H1 (cell line): ENCODE measurements at regions not wholly inside any gene's neighbourhood (a gene's known extent, or its start where the extent isn't known, plus 50 kb on each side); places are given as distances from the start of the nearest gene placed in this dataset.

Source experiments
- CTCF ChIA-PET: fragments of 300-600 bp; sonication (Branson Sonifier 250); formaldehyde crosslinking; loops from one replicate; lab custom pipeline; 2021; ENCODE audit not compliant: partially characterized antibody; lab: Charles Lee
- POLR2A ChIA-PET: fragments of 300-600 bp; sonication (Branson Sonifier 250); formaldehyde crosslinking; loops from one replicate; lab custom pipeline; 2021; ENCODE audit warnings: inconsistent platforms; ENCODE audit not compliant: partially characterized antibody; lab: Charles Lee
- DNase-seq, 2 experiments: peaks; one replicate each; pipeline versions ENCODE4 v3.0.0 to v3.0.0-alpha.2; 2010 to 2022; ENCODE audit warnings: low spot score in 2 of 2, low read depth in 1 of 2, mixed read lengths in 1 of 2
- FAIRE-seq: peaks from 2 replicates; lab custom pipeline; 2011; peaks lifted over from hg19 to GRCh38; lab: Jason Lieb, UNC
- H2AFZ ChIP-seq: 2 replicates; pipeline ENCODE4 v1.8.1; 2012; ENCODE audit warnings: low read length, inconsistent platforms
- H2AK5ac ChIP-seq: 2 replicates; pipeline ENCODE4 v1.6.1; 2013; ENCODE audit warnings: low read depth, low read length
- H2BK120ac ChIP-seq: replicated peaks from 2 replicates; pipeline ENCODE3; 2013; ENCODE audit warnings: low read depth, low read length, inconsistent platforms
- H2BK12ac ChIP-seq: 2 replicates; pipeline ENCODE4 v1.6.1; 2013; ENCODE audit warnings: low read depth, low read length
- H2BK15ac ChIP-seq: 2 replicates; pipeline ENCODE4 v1.6.1; 2013; ENCODE audit warnings: low read length
- H2BK20ac ChIP-seq: 2 replicates; pipeline ENCODE4 v1.6.1; 2013; ENCODE audit warnings: low read length
- H2BK5ac ChIP-seq: 2 replicates; pipeline ENCODE4 v1.6.1; 2013; ENCODE audit warnings: low read depth, low read length
- H3K14ac ChIP-seq: 2 replicates; pipeline ENCODE4 v1.6.1; 2013; ENCODE audit warnings: inconsistent platforms; ENCODE audit not compliant: insufficient read length
- H3K18ac ChIP-seq: 2 replicates; pipeline ENCODE4 v1.6.1; 2013; ENCODE audit warnings: low read length; ENCODE audit errors: extremely low read depth
- H3K23ac ChIP-seq: 2 replicates; pipeline ENCODE4 v1.6.1; 2013; ENCODE audit warnings: inconsistent platforms; ENCODE audit not compliant: insufficient read length
- H3K23me2 ChIP-seq: 2 replicates; pipeline ENCODE4 v1.6.1; 2013; ENCODE audit warnings: low read depth, low read length
- H3K27ac ChIP-seq: 2 replicates; pipeline ENCODE4 v1.6.1; 2011; ENCODE audit warnings: low read depth, low read length, inconsistent platforms
- H3K27me3 ChIP-seq, 4 experiments: replicated peaks in 1 of 4; 1 replicate in 1 of 4; 2 replicates in 3 of 4; pipeline versions ENCODE4 v1.6.1 to v1.8.1; 2011 to 2013; ENCODE audit warnings: low read length in 3 of 4, mild to moderate bottlenecking in 3 of 4, inconsistent platforms in 2 of 4, mixed read lengths in 2 of 4, moderate library complexity in 1 of 4; ENCODE audit not compliant: control insufficient read depth in 3 of 4, insufficient read depth in 3 of 4; ENCODE audit errors: extremely low read depth in 1 of 4
- H3K36me3 ChIP-seq, 4 experiments: 2 replicates each; pipeline versions ENCODE4 v1.6.1 to v1.8.1; 2011 to 2013; ENCODE audit warnings: mild to moderate bottlenecking in 4 of 4, low read length in 3 of 4, moderate library complexity in 2 of 4, control low read depth in 1 of 4, inconsistent platforms in 1 of 4; ENCODE audit not compliant: insufficient read depth in 4 of 4, control insufficient read depth in 2 of 4
- H3K4ac ChIP-seq: replicated peaks from 2 replicates; pipeline ENCODE3; 2013; ENCODE audit warnings: low read length, low read depth, mixed read lengths, inconsistent platforms; ENCODE audit not compliant: insufficient read length
- H3K4me1 ChIP-seq, 4 experiments: replicated peaks in 1 of 4; 1 replicate in 1 of 4; 2 replicates in 3 of 4; pipeline versions ENCODE4 v1.6.1 to v1.8.1; 2011 to 2013; ENCODE audit warnings: low read length in 3 of 4, inconsistent platforms in 2 of 4, mixed read lengths in 1 of 4; ENCODE audit not compliant: insufficient read depth in 4 of 4, control insufficient read depth in 3 of 4
- H3K4me2 ChIP-seq, 2 experiments: 2 replicates each; pipeline versions ENCODE4 v1.6.1 to v1.8.1; 2011 to 2013; ENCODE audit warnings: low read depth in 2 of 2, low read length in 2 of 2, control low read depth in 1 of 2, inconsistent platforms in 1 of 2, mild to moderate bottlenecking in 1 of 2; ENCODE audit not compliant: insufficient read depth in 1 of 2
- H3K4me3 ChIP-seq, 4 experiments: fragments of 200-600, 300-600 bp in 1 of 4; sonication (generic), shearing (Covaris generic), sonication (Bioruptor Twin) in 1 of 4; 2 replicates each; pipeline versions ENCODE4 v1.5.1 to v1.8.1; 2011 to 2016; ENCODE audit warnings: low read length in 4 of 4, low read depth in 3 of 4, control low read depth in 2 of 4, inconsistent platforms in 2 of 4, mild to moderate bottlenecking in 2 of 4, mixed read lengths in 1 of 4, moderate library complexity in 1 of 4; ENCODE audit not compliant: insufficient read depth in 2 of 4; ENCODE audit errors: extremely low read depth in 1 of 4
- H3K56ac ChIP-seq: replicated peaks from 2 replicates; pipeline ENCODE3; 2013; ENCODE audit warnings: low read depth, mild to moderate bottlenecking, mixed read lengths, low read length, inconsistent platforms; ENCODE audit not compliant: insufficient read length
- H3K79me1 ChIP-seq: 2 replicates; pipeline ENCODE4 v1.6.1; 2013; ENCODE audit warnings: low read depth, low read length, control low read depth
- H3K79me2 ChIP-seq, 2 experiments: 2 replicates each; pipeline versions ENCODE4 v1.6.1 to v1.8.1; 2012 to 2013; ENCODE audit warnings: low read length in 2 of 2, mild to moderate bottlenecking in 2 of 2, inconsistent platforms in 1 of 2; ENCODE audit not compliant: insufficient read depth in 2 of 2, control insufficient read depth in 1 of 2
- H3K9ac ChIP-seq, 4 experiments: replicated peaks in 1 of 4; 1 replicate in 1 of 4; 2 replicates in 3 of 4; pipeline versions ENCODE4 v1.6.1 to v1.8.1; 2011 to 2013; ENCODE audit warnings: low read depth in 3 of 4, low read length in 3 of 4, control low read depth in 2 of 4, mild to moderate bottlenecking in 2 of 4, moderate library complexity in 2 of 4, inconsistent platforms in 1 of 4; ENCODE audit errors: extremely low read depth in 1 of 4
- H3K9me3 ChIP-seq, 2 experiments: 2 replicates each; pipeline versions ENCODE4 v1.6.1 to v1.8.1; 2012 to 2013; ENCODE audit warnings: mild to moderate bottlenecking in 2 of 2, moderate library complexity in 2 of 2, control low read depth in 1 of 2, inconsistent platforms in 1 of 2, low read depth in 1 of 2, low read length in 1 of 2, mixed read lengths in 1 of 2; ENCODE audit not compliant: insufficient read depth in 2 of 2
- H4K20me1 ChIP-seq, 2 experiments: replicated peaks in 1 of 2; 2 replicates each; pipeline versions ENCODE3 to v1.8.1; 2011 to 2013; ENCODE audit warnings: inconsistent platforms in 2 of 2, low read length in 2 of 2, mild to moderate bottlenecking in 1 of 2; ENCODE audit not compliant: insufficient read depth in 2 of 2, control insufficient read depth in 1 of 2
- H4K5ac ChIP-seq: 2 replicates; pipeline ENCODE4 v1.6.1; 2013; ENCODE audit warnings: low read length, low read depth, mixed read lengths, inconsistent platforms; ENCODE audit not compliant: insufficient read length
- H4K8ac ChIP-seq: 2 replicates; pipeline ENCODE4 v1.8.0; 2013; ENCODE audit warnings: mild to moderate bottlenecking, moderate library complexity, low read length, inconsistent platforms; ENCODE audit not compliant: insufficient read depth; ENCODE audit errors: extremely low read depth
- H4K91ac ChIP-seq: replicated peaks from 2 replicates; pipeline ENCODE3; 2013; ENCODE audit warnings: low read length, mixed read lengths, inconsistent platforms; ENCODE audit not compliant: insufficient read length
- ASH2L ChIP-seq: fragments of 200-600, 300-600 bp; sonication (generic); IDR thresholded peaks from one replicate; pipeline ENCODE4 v1.7.1; 2017; ENCODE audit warnings: low read length
- E2F6 ChIP-seq: IDR thresholded peaks from 2 replicates; pipeline ENCODE4 v1.6.1; 2012; ENCODE audit warnings: inconsistent platforms
- POLR2A ChIP-seq, 2 experiments: IDR thresholded peaks; 1 replicate in 1 of 2; 2 replicates in 1 of 2; pipeline ENCODE4 v1.6.1; 2011; ENCODE audit warnings: low read depth in 2 of 2, low read length in 2 of 2, mild to moderate bottlenecking in 2 of 2; ENCODE audit errors: control extremely low read depth in 1 of 2
- RXRA ChIP-seq: IDR thresholded peaks from 2 replicates; pipeline ENCODE4 v1.6.1; 2011; ENCODE audit warnings: low read depth, mild to moderate bottlenecking, low read length, moderate library complexity; ENCODE audit not compliant: insufficient read depth
- WGBS, 2 experiments: shearing (Covaris generic) in 1 of 2; methylation state at CpG; one replicate each; pipeline versions ENCODE4 v1.1.6 to v1.1.7; 2013 to 2015; ENCODE audit warnings: low lambda C conversion rate in 2 of 2, mixed read lengths in 2 of 2, inconsistent platforms in 1 of 2, low coverage in 1 of 2, missing lambda C conversion rate in 1 of 2; ENCODE audit not compliant: insufficient replicate concordance in 2 of 2, insufficient coverage in 1 of 2, insufficient read length in 1 of 2; ENCODE audit errors: extremely low coverage in 1 of 2, missing lambda C conversion rate in 1 of 2; 5-methylcytosine and 5-hydroxymethylcytosine counted together

DNA sequence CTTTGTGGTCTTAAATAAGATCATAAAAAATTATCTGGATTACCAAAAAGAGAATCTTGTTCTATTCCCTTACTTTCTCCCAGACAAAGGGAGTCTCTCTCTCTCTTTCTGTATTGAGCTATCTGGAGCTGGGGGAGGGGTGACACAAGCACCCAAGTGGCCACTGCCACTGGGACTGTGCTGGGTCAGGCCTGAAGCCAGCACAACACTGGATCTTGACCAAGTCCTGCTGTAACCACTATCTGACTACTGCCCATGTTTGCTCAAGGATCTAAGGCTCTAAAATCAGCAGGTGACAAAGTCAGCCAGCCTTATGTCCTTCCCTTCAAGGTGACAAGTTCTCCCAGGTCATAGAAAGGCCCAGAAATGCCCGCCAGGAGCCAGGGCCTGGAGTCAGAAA, 75.0 kb upstream of the SPATA16 start:
- Histone ChIP-seq H3K27ac (no peak overlapping the region), H3K4ac (no peak overlapping the region), H2BK5ac (no peak overlapping the region), H3K23ac (no peak overlapping the region), H3K4me3 (no peak overlapping the region), H3K4me2 (no peak overlapping the region), H3K4me1 (no peaks in the 10 kb centered on the region), H3K18ac (no peak overlapping the region), H3K36me3 (no peaks in the 10 kb centered on the region), H4K8ac (no peak overlapping the region), H4K5ac (no peak overlapping the region), H2BK20ac (no peak overlapping the region), H2BK15ac (peak overlapping the region; percentile 40; the same call in 1 of the 2 replicates), H4K91ac (no peak overlapping the region), H2BK12ac (no peak overlapping the region), H3K27me3 (no peaks in the 10 kb centered on the region), H2BK120ac (no peak overlapping the region), H2AK5ac (no peak overlapping the region), H2AFZ (no peak overlapping the region), H3K9me3 (no peaks in the 10 kb centered on the region; a peak in 1 of 4 replicates), H3K56ac (no peak overlapping the region), H3K14ac (no peak overlapping the region), H3K79me1 (no peaks in the 10 kb centered on the region), H3K79me2 (no peaks in the 10 kb centered on the region), H3K9ac (no peak overlapping the region), H4K20me1 (no peaks in the 10 kb centered on the region), H3K23me2 (no peaks in the 10 kb centered on the region)
- no peak for FAIRE-seq
- POLR2A ChIA-PET, result no interaction called here
- no peak for DNase-seq
- 100% methylated on average over 1 of the region's 1 CpG; no CpG with 5 or more reads in 1 of the 2 experiments for WGBS, 2 experiments
- no peak for TF ChIP-seq ASH2L
- no peak for TF ChIP-seq POLR2A (IDR thresholded peaks at IDR 0.05; ENCODE audit: control extremely low read depth in 1 of 2, low read depth in 2 of 2, low read length in 2 of 2)
- no peak for TF ChIP-seq E2F6
- no peak for TF ChIP-seq RXRA
- CTCF ChIA-PET, result interaction anchor here (1.5 kb wide), 1 partner anchor 9 kb away, joined by 3 read pairs; no protein-coding TSS in a partner anchor
